Neural cell (in vitro differentiated cells): ENCODE measurements at regions not wholly inside any gene's neighbourhood (a gene's known extent, or its start where the extent isn't known, plus 50 kb on each side); places are given as distances from the start of the nearest gene placed in this dataset.

Experiments
- EP300 ChIP-seq: fragments of 450-650 bp; conservative IDR thresholded peaks from 2 replicates; pipeline ENCODE4 v1.6.1; 2014; ENCODE audit warnings: antibody characterized with exemption, mild to moderate bottlenecking, moderate library complexity; ENCODE audit not compliant: poor library complexity, severe bottlenecking
- EZH2 ChIP-seq: fragments of 200-600, 300-800 bp; shearing (Covaris generic), sonication (generic); IDR thresholded peaks from 2 replicates; pipeline ENCODE4 v1.6.1; 2014; ENCODE audit warnings: antibody characterized with exemption, low read length, borderline replicate concordance, mild to moderate bottlenecking; ENCODE audit not compliant: insufficient read depth, poor library complexity, severe bottlenecking
- MXI1 ChIP-seq: fragments of 450-650 bp; conservative IDR thresholded peaks from 2 replicates; pipeline ENCODE4 v1.6.1; 2014; ENCODE audit warnings: antibody characterized with exemption, mild to moderate bottlenecking; ENCODE audit not compliant: poor library complexity, severe bottlenecking
- POLR2AphosphoS5 ChIP-seq: IDR thresholded peaks from 2 replicates; pipeline ENCODE4 v1.6.1; 2012
- RAD21 ChIP-seq: fragments of 450-650 bp; conservative IDR thresholded peaks from 2 replicates; pipeline ENCODE4 v1.6.1; 2014; ENCODE audit warnings: antibody characterized with exemption, mild to moderate bottlenecking, moderate library complexity
- REST ChIP-seq: IDR thresholded peaks from 2 replicates; pipeline ENCODE4 v1.6.1; 2012; ENCODE audit warnings: borderline replicate concordance
- SMC3 ChIP-seq: fragments of 450-650 bp; conservative IDR thresholded peaks from 2 replicates; pipeline ENCODE4 v1.6.1; 2014; ENCODE audit warnings: antibody characterized with exemption, mild to moderate bottlenecking, moderate library complexity; ENCODE audit not compliant: poor library complexity
- TAF1 ChIP-seq: IDR thresholded peaks from 2 replicates; pipeline ENCODE4 v1.6.1; 2012; ENCODE audit warnings: low read depth
- TF ChIP-seq, protein P1 (sequence below): fragments of 450-650 bp; IDR thresholded peaks from 2 replicates; pipeline ENCODE4 v1.5.1; 2014; ENCODE audit warnings: antibody characterized with exemption, mild to moderate bottlenecking, moderate library complexity; ENCODE audit not compliant: poor library complexity, severe bottlenecking

- TF ChIP-seq, protein P1, sequence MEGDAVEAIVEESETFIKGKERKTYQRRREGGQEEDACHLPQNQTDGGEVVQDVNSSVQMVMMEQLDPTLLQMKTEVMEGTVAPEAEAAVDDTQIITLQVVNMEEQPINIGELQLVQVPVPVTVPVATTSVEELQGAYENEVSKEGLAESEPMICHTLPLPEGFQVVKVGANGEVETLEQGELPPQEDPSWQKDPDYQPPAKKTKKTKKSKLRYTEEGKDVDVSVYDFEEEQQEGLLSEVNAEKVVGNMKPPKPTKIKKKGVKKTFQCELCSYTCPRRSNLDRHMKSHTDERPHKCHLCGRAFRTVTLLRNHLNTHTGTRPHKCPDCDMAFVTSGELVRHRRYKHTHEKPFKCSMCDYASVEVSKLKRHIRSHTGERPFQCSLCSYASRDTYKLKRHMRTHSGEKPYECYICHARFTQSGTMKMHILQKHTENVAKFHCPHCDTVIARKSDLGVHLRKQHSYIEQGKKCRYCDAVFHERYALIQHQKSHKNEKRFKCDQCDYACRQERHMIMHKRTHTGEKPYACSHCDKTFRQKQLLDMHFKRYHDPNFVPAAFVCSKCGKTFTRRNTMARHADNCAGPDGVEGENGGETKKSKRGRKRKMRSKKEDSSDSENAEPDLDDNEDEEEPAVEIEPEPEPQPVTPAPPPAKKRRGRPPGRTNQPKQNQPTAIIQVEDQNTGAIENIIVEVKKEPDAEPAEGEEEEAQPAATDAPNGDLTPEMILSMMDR = no peak
- TF ChIP-seq RAD21 = no peak
- no peak for TF ChIP-seq EZH2
- TF ChIP-seq TAF1 = no peak
- no peak for TF ChIP-seq POLR2AphosphoS5
- no peak for TF ChIP-seq SMC3
- no peak for TF ChIP-seq EP300
- TF ChIP-seq MXI1 = no peak
- no peak for TF ChIP-seq REST
These were observed 255.6 kb upstream of the SATB1 start for GRCh38 chr3:18680758-18681157.
